AG08395 (cell line): ENCODE measurements at regions not wholly inside any gene's neighbourhood (a gene's known extent, or its start where the extent isn't known, plus 50 kb on each side); places are given as distances from the start of the nearest gene placed in this dataset.
A peak's percentile ranks its signal among the peaks of the same experiment; 100 is the strongest.

Experiments
- DNase-seq: peaks from one replicate; pipeline ENCODE4 v3.0.0; 2012; ENCODE audit warnings: mixed read lengths, low spot score

DNA sequence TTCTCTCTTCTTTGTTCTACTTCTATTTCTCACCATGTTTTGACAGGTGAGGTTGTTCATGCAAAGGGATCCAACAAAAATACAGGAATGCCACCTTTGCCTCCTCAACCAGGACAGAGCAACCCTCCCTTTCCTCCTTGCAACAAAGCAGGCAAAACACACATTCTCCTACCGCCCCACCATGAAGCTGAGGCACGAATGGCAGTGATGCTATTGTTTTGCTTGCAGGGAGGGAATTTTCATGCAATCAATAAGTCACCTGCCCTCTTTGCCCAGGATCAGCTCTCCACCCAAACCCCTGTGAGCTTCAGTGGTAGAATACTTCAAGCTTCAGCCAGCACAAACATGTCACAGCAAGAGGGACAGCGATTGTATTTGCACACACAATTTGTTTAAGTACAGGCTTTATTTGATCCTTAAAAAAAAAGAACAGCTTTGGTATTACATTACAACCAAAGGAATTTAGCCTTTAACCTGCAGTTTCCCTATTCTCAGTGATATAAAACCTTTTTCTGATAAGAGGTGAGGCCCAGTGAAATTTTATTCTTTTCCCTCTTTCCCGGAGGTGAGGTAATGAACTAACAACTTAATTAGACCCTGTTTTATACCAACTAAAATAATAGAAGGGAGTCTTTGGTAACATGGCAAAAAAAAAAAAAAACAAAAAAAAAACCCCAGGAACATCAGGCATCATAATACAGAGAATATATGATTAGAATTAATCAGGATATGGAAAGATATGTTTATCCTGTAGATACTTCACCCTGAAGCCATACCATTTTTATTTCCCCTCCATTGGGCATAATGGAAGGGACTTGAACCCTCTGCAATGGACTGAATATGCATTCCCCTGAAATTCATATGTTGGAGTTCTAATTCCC lies 87.0 kb upstream of the EEA1 start:
- no peak for DNase-seq

DNA sequence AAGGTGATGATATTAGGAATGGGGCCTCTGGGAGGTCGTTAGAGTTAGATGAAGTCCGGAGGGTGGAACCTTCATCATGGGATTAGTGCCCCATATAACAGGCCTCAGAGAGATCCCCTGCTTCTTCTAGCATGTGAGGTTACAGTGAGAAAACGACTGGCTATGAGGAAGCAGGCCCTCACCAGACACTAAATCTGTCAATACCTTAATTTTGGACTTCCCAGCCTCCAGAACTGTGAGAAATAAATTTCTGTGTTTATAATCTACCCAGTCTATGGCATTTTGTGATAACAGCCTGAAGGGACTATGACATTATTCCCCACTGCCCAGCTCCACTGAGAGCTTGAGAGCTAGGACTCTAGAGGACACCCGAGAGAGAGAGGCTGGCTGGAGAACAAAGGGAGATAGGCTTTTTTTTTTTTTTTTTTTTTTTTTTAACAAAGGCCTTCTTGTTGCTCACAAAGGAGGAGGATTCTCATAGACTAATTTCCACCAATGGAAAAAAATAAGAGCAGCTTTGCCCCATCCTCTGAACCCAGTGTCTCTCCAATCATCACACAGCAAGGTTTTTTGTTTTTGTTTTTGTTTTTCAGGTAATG lies 87.8 kb upstream of the EEA1 start:
- no peak for DNase-seq

DNA sequence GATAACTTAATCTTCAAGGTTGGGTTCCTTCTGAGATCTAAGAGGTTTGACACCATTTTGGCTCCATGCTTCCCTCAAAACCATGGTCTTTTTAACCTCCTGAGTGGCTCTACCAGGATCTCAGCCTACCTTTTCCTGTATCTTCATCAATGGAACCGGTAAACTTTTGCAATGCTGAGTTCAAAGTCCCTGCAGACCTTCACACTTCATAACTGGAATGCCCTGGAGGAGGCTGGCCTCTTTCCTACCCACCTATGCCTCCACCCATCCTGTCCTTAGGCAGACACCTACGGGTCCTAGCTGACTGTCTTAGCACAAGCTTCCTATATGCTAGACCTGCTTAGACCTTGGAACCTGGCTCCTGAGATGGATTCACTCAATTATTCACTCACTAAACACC lies 89.5 kb upstream of the EEA1 start:
- DNase-seq, result no peak

DNA sequence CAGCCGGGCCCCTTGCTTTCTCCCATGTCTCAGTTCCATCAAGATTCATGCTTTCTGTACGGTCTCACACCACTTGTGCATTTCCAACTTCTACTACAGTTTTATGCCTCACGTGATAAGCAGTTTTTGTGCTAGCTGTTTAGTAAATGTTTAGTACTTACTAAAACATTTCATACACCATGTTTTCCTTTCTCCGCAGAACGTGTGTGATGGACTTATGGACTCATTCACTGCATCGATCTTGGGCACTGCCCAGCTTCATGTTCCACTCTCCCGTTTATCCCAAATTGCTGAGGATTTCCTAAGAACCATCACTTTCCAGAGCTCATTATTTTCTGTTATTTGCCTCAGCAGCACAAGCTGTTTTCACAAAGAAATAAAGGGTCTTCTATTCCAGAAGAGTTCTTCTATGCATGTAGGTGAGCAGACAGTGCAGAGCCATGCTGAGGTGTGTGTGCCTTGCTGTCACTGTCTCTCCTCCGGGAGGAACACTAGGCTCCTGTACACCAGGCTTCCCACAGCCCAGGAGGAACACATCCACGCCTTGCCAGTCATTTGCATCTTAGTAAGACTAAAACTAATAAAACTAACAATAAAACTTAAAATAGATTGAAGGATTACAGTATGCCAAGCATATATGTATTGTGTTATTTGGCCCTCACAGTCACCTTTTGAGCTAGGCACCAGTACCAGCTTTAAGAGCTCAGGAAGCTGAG lies 90.3 kb upstream of the EEA1 start:
- DNase-seq, result no peak

DNA sequence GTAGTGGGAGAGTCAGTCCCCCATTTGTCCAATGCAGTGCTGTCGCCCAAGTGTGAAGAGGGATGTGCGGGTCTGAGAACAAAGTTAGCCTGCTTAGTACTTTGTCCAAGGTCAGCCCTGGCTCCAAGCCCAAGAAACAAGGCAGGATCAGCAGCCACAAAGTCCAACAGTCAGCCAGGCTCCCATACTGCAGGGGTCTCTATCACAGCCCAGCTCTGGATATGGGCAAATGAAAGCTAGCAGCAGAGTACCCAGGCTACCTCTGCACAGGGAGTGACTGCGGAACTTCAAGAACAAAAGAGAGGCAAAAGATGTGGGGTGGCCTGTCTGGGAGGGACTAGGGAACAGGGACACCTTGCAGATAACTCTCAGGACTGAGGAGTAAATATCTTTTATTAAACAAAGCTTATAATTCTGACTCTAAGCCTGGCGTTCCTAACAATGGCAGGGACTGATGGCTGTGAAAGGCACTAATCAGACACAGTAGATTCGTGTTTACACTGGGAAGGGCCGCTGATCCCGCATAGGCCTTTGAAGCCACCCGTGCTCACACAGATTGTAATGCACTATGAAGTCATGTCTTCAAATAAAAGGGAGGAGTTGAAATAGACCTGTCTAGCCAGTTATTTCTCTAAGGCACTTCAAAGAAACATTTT lies 91.0 kb upstream of the EEA1 start:
- no peak for DNase-seq

DNA sequence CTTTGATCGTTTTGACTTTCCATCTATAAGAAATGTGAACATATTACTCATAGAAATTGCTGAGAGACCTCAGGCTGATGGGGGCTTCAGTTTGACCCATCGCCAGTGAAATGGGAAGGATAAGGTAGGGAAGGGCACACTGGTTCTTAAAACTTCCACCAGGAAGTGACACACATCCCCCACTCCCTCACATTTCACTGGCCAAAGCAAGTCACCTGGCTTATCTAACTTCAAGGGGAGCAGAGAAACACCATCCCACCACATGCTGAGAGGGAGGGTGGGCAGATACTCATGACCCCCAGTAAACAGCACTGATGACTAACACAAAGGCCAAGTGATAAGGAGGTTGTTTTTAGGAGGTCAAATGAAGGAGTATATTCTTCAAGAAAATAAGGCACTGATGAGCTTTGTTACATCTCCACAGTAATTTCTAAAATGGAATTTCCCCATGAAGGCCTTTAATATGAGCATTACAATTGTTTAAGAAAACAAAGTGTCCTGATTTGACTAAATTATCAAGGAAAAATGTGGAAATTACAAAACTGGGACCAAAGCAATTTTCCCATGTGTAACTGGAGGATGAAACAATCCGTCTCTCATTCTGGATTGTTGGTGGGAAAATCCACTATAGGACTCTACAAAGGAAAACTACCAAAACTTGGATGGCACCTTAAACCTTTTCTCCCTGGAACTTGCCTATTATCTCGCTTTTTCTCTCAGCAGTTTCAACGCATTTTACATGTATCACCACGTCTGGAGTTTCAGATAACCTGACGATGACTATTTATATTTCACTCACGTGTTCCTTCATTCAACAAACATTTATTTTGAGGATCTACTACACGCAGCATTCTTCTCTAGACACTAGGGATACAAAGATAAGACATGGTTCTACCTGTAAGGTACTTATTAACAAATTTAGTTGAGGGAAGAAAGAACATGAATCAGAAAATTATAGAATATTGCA lies 91.8 kb upstream of the EEA1 start:
- DNase-seq, result no peak

DNA sequence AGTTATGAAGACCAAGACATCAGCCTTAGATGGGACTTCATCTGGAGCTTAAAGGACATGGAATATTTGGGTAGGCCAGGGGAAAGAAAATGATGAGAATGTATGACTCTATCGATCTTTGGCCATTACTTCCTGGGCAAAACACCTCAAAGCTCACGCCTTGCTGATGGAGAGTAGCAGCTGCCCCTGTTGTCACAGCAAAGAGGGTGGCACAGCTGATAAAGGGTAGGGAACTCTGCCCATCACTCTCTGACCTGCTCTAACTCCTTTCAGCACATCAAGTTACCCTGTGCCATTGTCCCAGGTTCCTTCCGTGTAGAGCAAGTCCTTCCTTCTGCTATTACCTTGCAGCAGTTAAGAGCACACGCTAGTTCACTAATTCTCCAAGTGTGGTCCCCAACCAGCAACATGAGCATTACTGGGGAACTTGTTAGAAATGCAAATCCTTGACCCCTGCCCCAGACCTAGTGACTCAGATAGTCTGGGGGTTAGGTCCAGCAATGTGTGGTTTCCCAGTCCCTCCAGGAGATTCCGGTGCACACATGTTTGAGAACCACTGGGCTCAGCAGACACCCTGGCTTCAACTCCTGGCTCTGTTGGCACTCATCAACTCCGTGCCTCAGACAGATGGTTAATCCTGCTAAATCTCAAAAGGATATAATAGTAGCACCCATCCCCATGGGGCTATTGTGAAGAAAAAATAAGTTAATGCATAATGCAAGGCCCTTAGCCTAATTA lies 93.7 kb upstream of the EEA1 start:
- DNase-seq, result no peak

DNA sequence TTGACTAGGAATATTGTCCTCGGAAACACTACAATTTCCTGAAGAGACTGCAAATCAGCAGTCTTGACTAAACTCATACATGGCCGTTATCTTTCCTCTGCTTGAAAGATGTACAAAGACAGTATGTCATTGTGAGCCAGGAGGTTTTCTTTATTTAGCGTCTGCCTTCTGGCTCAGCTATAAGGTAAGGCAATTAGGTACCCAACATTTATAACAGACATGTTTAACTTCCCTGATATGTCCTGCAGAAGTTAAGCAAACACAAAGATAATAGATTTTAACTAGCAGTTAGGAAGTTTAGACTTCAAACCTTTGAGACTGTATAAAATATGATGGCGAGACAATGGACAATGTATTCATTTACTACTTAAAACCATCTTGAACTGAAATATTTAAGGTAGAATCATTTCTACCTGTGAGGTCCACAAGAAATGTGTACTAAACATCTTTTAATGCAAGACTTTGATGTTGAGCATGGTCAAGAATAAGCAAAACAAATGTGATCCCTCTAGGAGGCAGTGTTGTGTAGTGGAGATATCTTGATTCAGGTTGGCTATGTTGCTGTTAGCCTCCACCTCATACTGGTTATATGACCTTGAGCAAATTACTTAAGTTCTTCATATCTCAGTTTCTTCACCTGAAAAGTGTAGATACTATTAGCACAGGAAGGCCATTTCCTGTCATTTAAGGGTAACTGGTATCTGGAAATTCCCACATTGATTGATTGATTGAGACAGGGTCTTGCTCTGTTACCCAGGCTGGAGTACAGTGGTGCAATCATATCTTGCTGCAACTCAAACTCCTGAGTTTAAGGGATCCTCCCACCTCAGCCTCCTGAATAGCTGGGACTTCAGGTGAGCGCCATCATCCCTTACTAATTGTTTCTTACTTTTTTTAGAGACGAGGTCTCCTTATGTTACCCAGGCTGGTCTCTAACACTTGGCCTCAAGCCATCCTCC lies 96.3 kb upstream of the EEA1 start:
- DNase-seq, result peak; percentile 60

DNA sequence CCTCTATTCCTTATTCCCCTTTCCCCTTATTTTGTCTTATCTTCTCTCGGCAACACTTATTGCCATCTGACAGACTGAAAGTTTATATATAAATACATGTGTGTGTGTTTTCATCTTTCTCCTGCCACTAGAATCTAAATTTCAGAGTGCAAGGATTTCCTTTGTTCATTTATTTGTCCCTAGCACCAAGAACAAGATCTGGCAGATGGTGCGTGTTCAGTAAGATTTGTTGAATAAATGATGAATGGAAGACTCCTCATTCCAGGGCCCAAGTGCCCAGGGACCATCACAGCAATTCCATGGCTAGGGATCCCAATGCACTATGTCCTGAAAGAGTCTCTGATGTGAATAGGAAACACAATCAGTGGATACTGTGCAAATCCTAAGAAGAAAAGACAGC lies 97.9 kb upstream of the EEA1 start:
- DNase-seq, result no peak

DNA sequence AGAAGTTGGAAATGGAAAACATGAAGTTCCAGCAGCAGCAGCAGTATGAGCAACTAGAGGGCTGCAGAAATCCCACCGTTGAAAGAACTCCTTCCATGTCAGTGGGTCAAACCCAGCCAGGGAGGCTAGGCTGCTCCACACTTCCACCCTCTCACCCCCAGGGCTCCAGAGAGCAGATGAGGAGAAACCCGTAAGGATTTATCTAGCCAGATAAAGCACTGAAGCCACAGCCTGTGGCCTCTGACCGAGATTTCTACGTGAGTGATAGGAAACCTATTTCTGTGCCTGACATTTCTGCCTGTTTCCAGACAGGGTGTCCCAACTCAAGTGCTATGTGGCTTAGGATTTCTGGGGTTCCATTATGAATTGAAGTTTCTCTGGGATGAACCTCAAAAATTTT lies 100.0 kb upstream of the EEA1 start:
- DNase-seq, result no peak

DNA sequence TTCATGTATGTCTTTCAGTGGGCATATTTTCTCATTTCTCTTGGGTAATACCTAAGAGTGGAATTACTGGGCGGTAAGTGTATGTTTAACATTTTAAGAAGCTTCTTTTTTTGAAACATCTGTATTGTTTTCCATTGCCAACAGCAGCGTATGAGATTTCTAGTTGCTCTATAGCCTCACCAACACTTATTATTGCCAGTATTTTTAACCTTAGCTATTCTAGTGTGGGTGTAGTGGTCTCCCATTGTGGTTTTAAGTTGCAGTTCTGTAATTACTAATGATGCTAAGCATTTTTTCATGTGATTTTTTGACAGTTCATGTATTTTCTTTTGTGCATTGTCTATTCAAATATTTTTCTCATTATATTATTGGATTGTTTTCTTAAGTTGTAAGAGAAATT lies 101.9 kb upstream of the EEA1 start:
- no peak for DNase-seq

DNA sequence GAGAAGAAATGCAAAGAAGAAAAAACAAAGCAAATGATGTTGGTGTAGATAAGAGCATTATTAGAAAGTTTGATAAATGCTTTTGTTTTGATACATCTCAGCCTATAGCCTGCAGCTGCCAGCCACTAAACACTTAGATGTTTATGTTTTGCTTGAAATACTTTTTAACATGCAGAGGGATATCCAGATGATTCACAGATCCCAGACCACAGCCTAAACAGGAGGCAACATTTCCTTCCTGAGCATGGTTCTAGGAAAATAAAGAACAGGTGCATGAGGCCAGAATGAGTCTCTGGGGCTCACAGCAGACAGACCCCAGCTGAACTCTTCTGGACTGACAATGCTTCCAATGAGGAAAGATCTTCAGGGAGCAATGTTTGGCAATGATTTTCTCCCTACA lies 103.7 kb upstream of the EEA1 start:
- no peak for DNase-seq

DNA sequence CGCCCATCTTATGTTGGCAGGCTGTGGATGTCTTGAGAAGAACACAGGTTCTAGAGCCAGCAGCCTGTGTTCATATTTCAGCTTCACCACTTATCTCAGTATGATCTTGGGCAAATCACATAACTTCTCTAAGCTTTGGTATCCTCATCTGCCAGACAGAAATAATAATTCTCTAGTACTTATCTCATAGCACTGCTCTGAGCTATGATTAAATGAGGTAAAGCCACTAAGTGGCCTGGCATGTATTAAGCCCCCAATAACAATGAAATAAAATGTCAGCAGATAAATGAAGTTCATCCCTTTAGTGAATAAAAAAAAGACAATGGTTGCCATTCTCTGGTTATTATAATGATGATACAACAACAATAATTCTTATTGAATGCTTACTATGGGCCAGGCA lies 104.9 kb upstream of the EEA1 start:
- DNase-seq, result no peak

DNA sequence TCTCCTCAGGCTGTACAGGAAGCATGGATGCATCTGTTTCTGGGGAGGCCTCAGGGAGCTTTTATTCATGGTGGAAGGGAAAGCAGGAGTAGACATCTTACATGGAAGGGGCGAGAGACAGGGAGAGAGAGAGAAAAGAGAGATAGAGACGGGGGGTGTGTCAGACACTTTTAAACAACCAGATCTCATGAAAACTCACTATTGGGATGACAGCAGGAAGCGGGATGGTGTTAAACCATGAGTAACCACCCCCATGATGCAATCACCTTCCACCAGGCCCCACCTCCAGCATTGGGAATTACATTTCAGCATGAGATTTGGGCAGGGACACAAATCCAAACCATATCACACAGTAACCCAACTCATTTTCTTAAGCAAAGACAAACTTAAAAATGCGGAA lies 110.0 kb upstream of the EEA1 start:
- no peak for DNase-seq

DNA sequence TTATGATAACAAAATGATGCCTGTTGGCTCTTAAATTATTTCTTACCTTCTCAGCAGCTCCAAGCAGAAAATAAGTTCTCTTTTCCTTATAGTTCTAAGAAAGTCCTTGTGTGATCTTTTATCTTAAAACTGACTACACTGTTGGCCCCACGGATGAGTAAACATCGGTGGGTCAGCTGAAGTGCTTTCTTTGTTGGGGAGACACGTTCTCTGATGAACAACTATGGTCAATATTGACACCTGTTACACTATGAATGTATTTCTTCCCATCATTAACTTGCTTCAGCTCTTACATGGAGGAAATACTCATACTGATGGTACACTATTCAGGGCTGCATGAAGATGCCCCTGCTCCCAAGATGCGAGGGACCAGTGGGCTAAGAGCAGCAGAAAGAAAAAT lies 110.8 kb upstream of the EEA1 start:
- no peak for DNase-seq

DNA sequence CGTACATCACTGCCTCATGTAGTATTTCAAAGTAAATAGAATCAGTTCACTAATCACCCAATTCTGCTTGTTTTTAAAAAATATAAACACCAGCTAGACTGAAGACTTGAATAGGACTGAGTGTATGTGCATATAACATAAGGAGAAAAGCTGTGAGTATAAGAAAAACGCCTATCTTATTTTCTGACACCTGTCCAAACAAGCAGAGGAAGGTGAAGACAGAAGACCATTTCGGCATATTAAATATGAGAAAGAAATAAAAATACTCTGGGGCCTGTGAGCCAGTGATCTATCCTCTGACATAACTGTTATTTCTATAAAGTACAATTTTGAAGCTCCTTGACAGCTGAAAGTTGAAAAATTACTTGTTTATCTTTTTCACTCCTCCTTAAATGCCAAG lies 111.3 kb upstream of the EEA1 start:
- DNase-seq, result no peak

DNA sequence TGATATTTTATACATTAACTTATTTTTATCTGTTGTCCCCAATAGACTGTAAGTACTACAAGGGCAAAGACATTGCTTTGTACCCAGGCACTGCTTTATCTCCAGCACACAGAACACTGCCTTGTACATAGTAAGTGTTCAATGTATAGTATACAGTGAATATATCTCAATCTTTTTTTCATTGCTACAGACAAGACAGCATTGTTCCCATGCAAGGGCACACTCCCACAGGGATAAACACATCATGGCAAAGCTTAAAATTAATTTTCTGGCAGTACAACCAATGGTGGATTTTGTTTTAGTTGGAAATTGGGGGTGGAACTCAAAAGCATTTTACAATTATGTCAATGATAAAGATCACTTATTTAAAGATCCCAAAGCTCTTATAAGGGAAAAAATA lies 112.3 kb upstream of the EEA1 start:
- no peak for DNase-seq

DNA sequence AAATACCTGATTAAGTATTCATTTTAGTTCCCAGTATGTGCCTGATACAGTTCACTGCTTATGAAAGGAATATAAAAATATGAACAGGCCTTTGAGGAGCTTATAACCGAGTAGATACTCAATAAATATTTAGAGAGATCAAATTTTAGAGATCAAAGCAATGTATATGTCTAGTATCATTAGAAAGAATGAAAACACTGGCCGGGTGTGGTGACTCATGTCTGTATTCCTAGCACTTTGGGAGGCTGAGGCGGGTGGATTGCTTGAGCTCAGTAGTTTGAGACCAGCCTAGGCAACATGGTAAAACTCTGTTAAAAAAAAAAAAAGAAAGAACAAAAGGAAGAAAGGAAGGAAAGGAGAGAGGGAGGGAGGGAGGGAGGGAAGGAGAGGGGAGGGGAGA lies 113.2 kb upstream of the EEA1 start:
- DNase-seq, result no peak

DNA sequence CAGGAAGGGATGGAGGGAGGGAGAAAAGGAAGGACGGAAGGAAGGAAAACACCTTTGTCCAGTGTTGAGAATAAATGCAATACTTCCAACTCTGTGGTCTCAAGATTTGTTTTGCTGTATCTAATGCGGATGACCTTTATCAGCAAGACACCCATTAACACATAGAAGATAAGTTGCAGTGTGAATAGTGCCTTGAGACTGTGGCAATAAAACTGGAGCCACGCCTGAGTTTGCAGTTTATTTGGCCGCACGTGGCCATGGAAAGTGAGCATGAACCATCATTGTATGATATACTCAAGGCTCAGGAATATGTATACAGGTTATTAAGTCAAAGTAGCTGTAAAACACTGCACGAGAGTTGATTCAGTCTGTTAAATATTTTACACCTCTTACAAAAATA lies 113.6 kb upstream of the EEA1 start:
- DNase-seq, result no peak
